SH-SY5Y (cell line): ENCODE measurements at regions not wholly inside any gene's neighbourhood (a gene's known extent, or its start where the extent isn't known, plus 50 kb on each side); places are given as distances from the start of the nearest gene placed in this dataset.

Source experiments
- GATA2 ChIP-seq: IDR thresholded peaks from 2 replicates; pipeline ENCODE4 v1.6.1; 2011; ENCODE audit warnings: mild to moderate bottlenecking, low read depth, low read length
- GATA3 ChIP-seq: IDR thresholded peaks from 2 replicates; pipeline ENCODE4 v1.6.1; 2011; ENCODE audit warnings: low read depth, mild to moderate bottlenecking, low read length, moderate library complexity

DNA sequence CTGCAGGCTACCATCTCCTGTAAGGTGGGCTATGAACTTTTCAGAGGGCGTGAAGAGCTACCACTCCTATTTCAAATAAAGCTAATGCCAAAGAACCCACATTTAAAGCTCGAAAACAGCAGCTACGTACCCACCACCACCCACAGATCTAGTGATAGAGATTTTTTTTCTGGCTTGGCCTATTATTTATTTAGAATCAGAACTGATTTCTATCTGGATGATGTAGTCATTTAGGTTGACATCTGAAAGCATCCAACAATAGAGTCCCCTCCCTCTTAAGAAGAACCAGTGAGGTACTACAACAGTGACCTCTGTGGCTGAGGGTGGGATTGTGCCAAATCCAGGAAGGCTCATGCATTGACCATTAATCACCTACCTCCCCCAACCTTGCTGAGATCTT, 113.8 kb upstream of the ADO start:
- TF ChIP-seq GATA2 (no peak), GATA3 (no peak)
